ENCODE measurements at regions not wholly inside any gene's neighbourhood (a gene's known extent, or its start where the extent isn't known, plus 50 kb on each side); places are given as distances from the start of the nearest gene placed in this dataset.

DNA sequence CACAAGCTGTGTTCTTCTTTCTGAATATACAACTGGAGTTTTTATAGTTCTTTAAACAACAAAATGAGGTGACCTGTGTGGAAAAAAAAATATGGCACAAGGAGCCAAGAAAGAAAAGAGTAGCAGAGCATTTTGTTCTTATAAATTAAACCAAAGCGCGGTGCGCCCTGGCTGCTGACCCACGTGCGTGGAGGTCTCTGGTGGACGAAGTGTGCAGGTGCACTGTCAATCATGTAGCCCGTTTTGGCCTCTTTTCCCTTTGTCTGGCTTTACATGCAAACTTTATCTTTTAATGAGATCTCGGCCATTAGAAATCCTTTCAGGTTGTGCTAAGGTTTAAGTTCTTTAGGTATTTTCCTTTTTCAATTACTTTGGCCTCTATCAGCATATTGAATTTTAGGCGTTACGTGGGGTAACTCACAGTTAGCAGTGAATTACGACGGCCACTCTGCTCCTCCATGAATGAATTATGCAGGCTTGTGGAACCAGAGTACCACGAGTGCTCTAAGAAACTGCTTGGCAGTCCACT lies 443.9 kb upstream of the SLC10A2 start:
- WGBS, 2 donors, result 77 to 82% methylated on average over 13 of the region's 13 CpGs
- TF ChIP-seq POLR2A (IDR thresholded peaks at IDR 0.05), result no peak
- TF ChIP-seq, protein P1, sequence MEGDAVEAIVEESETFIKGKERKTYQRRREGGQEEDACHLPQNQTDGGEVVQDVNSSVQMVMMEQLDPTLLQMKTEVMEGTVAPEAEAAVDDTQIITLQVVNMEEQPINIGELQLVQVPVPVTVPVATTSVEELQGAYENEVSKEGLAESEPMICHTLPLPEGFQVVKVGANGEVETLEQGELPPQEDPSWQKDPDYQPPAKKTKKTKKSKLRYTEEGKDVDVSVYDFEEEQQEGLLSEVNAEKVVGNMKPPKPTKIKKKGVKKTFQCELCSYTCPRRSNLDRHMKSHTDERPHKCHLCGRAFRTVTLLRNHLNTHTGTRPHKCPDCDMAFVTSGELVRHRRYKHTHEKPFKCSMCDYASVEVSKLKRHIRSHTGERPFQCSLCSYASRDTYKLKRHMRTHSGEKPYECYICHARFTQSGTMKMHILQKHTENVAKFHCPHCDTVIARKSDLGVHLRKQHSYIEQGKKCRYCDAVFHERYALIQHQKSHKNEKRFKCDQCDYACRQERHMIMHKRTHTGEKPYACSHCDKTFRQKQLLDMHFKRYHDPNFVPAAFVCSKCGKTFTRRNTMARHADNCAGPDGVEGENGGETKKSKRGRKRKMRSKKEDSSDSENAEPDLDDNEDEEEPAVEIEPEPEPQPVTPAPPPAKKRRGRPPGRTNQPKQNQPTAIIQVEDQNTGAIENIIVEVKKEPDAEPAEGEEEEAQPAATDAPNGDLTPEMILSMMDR (IDR thresholded peaks at IDR 0.05), result no peak
- intact Hi-C loops (cut with DNase I; ENCODE audit: low total_unique reads), result no loop called here
- DNase-seq (ENCODE audit: low spot score in 2 of 2), result no peak
- H3K4me3 ChIP-seq (ENCODE audit: low read depth, poor library complexity, severe bottlenecking), result no peak overlapping the region

DNA sequence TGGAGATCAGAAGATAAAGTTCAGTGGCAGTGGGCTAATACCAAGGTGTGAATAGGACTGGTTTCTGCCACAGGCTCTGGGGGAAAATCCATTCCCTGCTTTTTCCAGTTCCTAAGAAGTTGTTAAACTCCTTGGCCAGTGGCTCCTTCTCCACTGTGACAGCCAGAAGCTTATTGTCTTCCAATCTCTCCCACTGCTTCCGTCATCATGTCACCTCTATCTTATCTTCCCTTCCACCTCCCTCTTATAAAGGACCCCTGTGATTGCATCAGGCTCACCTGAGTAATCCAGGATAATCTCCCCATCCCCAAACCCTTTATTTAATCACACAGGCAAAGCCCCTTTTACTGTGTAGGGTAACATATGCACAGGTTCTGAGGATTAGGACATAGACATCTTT lies 431.2 kb upstream of the SLC10A2 start:
- DNase-seq (ENCODE audit: low spot score in 2 of 2), result no peak
- H3K4me3 ChIP-seq (ENCODE audit: low read depth, poor library complexity, severe bottlenecking), result no peak overlapping the region
- no peak for TF ChIP-seq POLR2A (IDR thresholded peaks at IDR 0.05)
- TF ChIP-seq, protein P1 (IDR thresholded peaks at IDR 0.05), result no peak
- intact Hi-C loops (cut with DNase I; ENCODE audit: low total_unique reads), result no loop called here
- WGBS, 2 donors, result 79 to 89% methylated on average over 1 of the region's 1 CpG

DNA sequence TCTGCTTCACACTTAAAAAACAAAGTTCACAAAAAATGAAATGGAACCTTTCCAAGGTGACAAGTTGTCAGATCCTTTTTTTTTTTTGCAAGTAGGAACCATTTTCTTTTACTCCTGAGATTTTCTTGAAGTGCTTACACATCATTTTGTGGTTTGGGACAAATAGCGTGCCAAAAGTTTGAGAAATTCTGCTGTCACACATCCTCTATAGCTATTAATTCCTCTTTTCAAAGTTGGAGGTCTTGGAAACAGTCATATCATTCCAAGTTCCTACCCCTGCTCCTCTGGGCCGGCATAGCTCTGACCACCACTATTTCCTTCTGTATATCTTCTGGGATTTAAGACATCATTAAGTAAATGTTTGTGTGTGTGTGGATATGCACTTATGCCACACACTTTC lies 421.6 kb upstream of the SLC10A2 start:
- TF ChIP-seq POLR2A (IDR thresholded peaks at IDR 0.05), result no peak
- TF ChIP-seq, protein P1 (IDR thresholded peaks at IDR 0.05), result no peak
- 55 to 65% methylated on average over 2 of the region's 2 CpGs for WGBS, 2 donors
- no peak for DNase-seq (ENCODE audit: low spot score in 2 of 2)
- intact Hi-C loops (cut with DNase I; ENCODE audit: low total_unique reads), result no loop called here
- H3K4me3 ChIP-seq (ENCODE audit: low read depth, poor library complexity, severe bottlenecking), result no peak overlapping the region

DNA sequence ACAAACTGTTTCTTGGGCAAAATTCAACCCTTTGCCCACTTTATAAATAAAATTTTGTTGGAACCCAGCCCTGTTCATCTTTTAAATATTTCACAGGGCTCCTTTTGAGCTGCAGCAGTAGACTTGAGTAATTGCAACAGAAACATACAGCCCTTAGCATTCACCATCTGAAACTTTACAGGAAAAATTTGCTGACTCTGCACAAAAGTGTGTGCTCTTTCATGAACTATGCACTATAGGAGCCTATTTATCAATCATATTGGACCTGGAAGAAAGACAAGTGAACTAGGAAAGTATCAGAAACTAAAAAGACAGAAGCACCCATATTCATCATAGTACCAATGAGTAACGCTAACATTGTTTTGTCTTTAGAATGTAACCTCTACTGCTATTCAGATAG lies 406.9 kb upstream of the SLC10A2 start:
- intact Hi-C loops (cut with DNase I; ENCODE audit: low total_unique reads), result no loop called here
- no peak for DNase-seq (ENCODE audit: low spot score in 2 of 2)
- WGBS, 2 donors, result 95 to 100% methylated on average over 1 of the region's 1 CpG
- TF ChIP-seq POLR2A (IDR thresholded peaks at IDR 0.05), result no peak
- TF ChIP-seq, protein P1 (IDR thresholded peaks at IDR 0.05), result no peak
- H3K4me3 ChIP-seq (ENCODE audit: low read depth, poor library complexity, severe bottlenecking), result no peak overlapping the region

DNA sequence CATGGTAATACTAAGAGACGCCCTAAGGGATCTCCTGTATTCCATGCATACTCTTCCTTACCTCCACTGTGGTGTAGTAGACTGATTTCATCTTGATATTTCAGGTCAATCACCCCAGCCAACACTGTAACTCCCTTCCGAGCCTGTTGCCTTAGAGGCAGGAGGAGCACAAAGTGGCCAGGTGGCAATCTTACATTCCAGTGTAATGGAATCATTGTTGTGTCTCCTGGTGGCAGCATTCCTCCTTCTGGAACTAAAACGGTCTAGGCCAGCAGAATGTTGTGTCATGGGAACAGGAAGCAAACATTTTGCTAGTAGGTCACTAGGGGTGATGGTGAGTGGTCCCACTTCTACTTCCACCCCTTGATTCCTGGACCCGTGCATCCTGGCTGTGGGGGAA lies 405.7 kb upstream of the SLC10A2 start:
- intact Hi-C loops (cut with DNase I; ENCODE audit: low total_unique reads), result no loop called here
- no peak for DNase-seq (ENCODE audit: low spot score in 2 of 2)
- WGBS, 2 donors, result 67 to 69% methylated on average over 4 of the region's 4 CpGs
- TF ChIP-seq, protein P1 (IDR thresholded peaks at IDR 0.05), result no peak
- TF ChIP-seq POLR2A (IDR thresholded peaks at IDR 0.05), result no peak
- no peak overlapping the region for H3K4me3 ChIP-seq (ENCODE audit: low read depth, poor library complexity, severe bottlenecking)

DNA sequence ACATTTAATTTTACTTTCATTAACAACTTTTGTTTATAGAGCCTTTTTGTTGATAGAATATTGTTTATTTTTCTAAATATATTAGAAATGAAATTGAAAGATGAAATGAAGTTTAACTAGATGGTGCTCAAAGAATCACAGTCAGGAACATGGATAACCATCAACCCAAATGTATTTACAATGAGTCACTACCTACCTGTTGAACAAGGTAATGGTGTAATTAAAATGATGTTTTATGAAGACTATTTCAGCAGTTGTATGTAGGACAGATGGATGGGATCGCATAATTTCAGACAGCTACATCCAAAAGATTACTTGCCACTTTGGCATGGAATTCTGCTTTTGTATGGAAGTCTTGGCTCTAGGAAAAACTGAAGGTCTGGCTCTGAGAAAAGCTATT lies 403.6 kb upstream of the SLC10A2 start:
- WGBS, 2 donors, result 69 to 83% methylated on average over 1 of the region's 1 CpG
- H3K4me3 ChIP-seq (ENCODE audit: low read depth, poor library complexity, severe bottlenecking), result no peak overlapping the region
- intact Hi-C loops (cut with DNase I; ENCODE audit: low total_unique reads), result no loop called here
- no peak for TF ChIP-seq POLR2A (IDR thresholded peaks at IDR 0.05)
- TF ChIP-seq, protein P1 (IDR thresholded peaks at IDR 0.05), result no peak
- DNase-seq (ENCODE audit: low spot score in 2 of 2), result no peak

Data from lower leg skin (tissue), 4 donors.